ENCODE measurements at regions not wholly inside any gene's neighbourhood (a gene's known extent, or its start where the extent isn't known, plus 50 kb on each side); places are given as distances from the start of the nearest gene placed in this dataset.

GRCh38 chr20:41784209-41784958 is 166.2 kb upstream of the CHD6 start:
- no peak overlapping the region for H3K4me3 ChIP-seq
- H3K4me1 ChIP-seq, result no peaks in the 10 kb centered on the region
- H3K36me3 ChIP-seq, result no peaks in the 10 kb centered on the region
- DNase-seq, result no peak
- no peaks in the 10 kb centered on the region for H3K27me3 ChIP-seq (ENCODE audit: low read depth)
- no peaks in the 10 kb centered on the region for H3K9me3 ChIP-seq
- no peak overlapping the region for H3K27ac ChIP-seq
- ATAC-seq, result no peak
- intact Hi-C loops (cut with DNase I), result no loop called here
- no peak for TF ChIP-seq CTCF (IDR thresholded peaks at IDR 0.05)

GRCh38 chr20:41783423-41784208 is 165.4 kb upstream of the CHD6 start:
- H3K36me3 ChIP-seq, result no peaks in the 10 kb centered on the region
- no peaks in the 10 kb centered on the region for H3K9me3 ChIP-seq
- no peak overlapping the region for H3K4me3 ChIP-seq
- DNase-seq (no peak), ATAC-seq (no peak)
- intact Hi-C loops (cut with DNase I), result no loop called here
- no peaks in the 10 kb centered on the region for H3K4me1 ChIP-seq
- H3K27me3 ChIP-seq (ENCODE audit: low read depth), result no peaks in the 10 kb centered on the region
- H3K27ac ChIP-seq, result no peak overlapping the region
- no peak for TF ChIP-seq CTCF (IDR thresholded peaks at IDR 0.05)

DNA sequence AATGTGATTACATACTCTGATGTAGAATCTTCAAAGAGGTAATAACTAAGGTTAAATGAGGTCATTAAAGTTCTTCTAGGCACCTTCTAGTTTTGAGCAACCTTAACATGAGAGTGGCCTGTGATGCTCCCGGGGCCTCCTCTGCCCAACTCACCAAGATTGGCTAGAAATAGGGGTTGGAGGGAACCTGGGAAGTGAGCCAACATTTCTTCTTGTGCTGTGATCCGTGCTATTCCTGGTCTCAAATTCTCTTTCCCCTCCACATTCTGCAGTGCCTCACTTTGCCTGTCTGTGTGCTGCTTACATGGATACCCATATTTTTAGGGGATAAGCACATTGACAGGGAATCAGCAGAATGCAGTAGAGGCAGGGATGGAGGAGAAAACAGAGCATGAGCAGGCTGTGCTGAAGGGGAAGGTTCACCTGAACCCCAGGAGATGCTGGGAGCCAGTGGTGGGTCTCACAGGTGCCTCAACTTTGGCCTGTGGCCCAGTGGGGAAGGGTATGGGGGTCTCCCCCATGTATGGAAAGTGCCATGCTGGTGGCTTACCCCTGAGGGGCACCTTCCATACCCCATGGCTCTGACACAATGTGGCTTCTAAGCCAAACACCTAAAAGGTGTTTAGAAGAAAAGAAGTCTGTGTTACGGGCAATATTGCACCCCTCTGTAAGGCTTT is 164.7 kb upstream of the CHD6 start:
- DNase-seq, result no peak
- Histone ChIP-seq H3K27ac (no peak overlapping the region), H3K4me3 (no peak overlapping the region), H3K27me3 (ENCODE audit: low read depth) (no peaks in the 10 kb centered on the region), H3K36me3 (no peaks in the 10 kb centered on the region), H3K4me1 (no peaks in the 10 kb centered on the region), H3K9me3 (no peaks in the 10 kb centered on the region)
- intact Hi-C loops (cut with DNase I), result no loop called here
- TF ChIP-seq CTCF (IDR thresholded peaks at IDR 0.05), result no peak
- no peak for ATAC-seq

DNA sequence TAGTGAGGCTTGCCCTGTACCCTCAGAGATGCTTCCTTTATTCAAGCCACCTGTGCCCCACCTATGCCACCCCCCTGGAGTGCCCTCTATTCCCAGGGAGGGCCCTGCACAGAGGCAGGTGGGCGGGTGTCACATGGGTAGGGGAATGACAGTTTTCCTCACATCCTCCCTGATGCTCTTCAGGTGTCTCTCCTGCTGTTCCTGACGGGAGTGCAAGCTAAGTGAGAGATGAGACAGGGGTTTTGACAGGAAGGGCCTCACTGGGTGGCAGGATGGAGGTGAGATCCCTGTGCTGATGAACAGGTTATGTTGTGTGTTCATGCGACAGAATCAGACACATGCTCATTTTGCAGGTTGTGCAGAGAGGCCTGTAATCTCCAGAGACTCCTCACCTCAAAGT is 164.1 kb upstream of the CHD6 start:
- no peak for ATAC-seq
- TF ChIP-seq CTCF (IDR thresholded peaks at IDR 0.05), result no peak
- DNase-seq, result no peak
- no peaks in the 10 kb centered on the region for H3K4me1 ChIP-seq
- no peak overlapping the region for H3K4me3 ChIP-seq
- no peaks in the 10 kb centered on the region for H3K27me3 ChIP-seq (ENCODE audit: low read depth)
- no peaks in the 10 kb centered on the region for H3K36me3 ChIP-seq
- no peaks in the 10 kb centered on the region for H3K9me3 ChIP-seq
- no peak overlapping the region for H3K27ac ChIP-seq
- intact Hi-C loops (cut with DNase I), result no loop called here

- intact Hi-C loops (cut with DNase I), result no loop called here
- peaks cover 8% of the 10 kb centered on the region for H3K27me3 ChIP-seq (ENCODE audit: low read depth)
- no peak for DNase-seq
- H3K4me3 ChIP-seq, result no peak overlapping the region
- no peak overlapping the region for H3K27ac ChIP-seq
- ATAC-seq, result no peak
- TF ChIP-seq CTCF (IDR thresholded peaks at IDR 0.05), result no peak
- H3K9me3 ChIP-seq, result no peaks in the 10 kb centered on the region
- no peaks in the 10 kb centered on the region for H3K4me1 ChIP-seq
- no peaks in the 10 kb centered on the region for H3K36me3 ChIP-seq
Measured at GRCh38 chr20:41776421-41776820, 158.2 kb upstream of the CHD6 start.
